H1 (cell line): ENCODE measurements at regions not wholly inside any gene's neighbourhood (a gene's known extent, or its start where the extent isn't known, plus 50 kb on each side); places are given as distances from the start of the nearest gene placed in this dataset.

Experiments
- BACH1 ChIP-seq: IDR thresholded peaks from 2 replicates; pipeline ENCODE4 v1.6.1; 2012; ENCODE audit warnings: low read length, improper control_type of control experiment
- CREB1 ChIP-seq: IDR thresholded peaks from 2 replicates; pipeline ENCODE4 v1.6.1; 2012; ENCODE audit warnings: inconsistent platforms
- CTCF ChIP-seq, 3 experiments: IDR thresholded peaks; 1 replicate in 2 of 3; 2 replicates in 1 of 3; pipeline versions ENCODE4 v1.5.1 to v1.6.1; 2011; ENCODE audit warnings: low read length in 3 of 3, mild to moderate bottlenecking in 3 of 3, inconsistent platforms in 2 of 3, low read depth in 1 of 3, moderate library complexity in 1 of 3; ENCODE audit not compliant: insufficient read depth in 1 of 3; ENCODE audit errors: control extremely low read depth in 1 of 3
- FOSL1 ChIP-seq: IDR thresholded peaks from 2 replicates; pipeline ENCODE4 v1.6.1; 2011; ENCODE audit warnings: mild to moderate bottlenecking, low read depth, low read length, moderate library complexity; ENCODE audit not compliant: insufficient read depth
- JUND ChIP-seq: IDR thresholded peaks from 2 replicates; pipeline ENCODE4 v1.6.1; 2011; ENCODE audit warnings: mild to moderate bottlenecking, improper control_type of control experiment, low read length
- MAX ChIP-seq: IDR thresholded peaks from 2 replicates; pipeline ENCODE4 v1.6.1; 2012; ENCODE audit warnings: inconsistent platforms
- POU5F1 ChIP-seq: IDR thresholded peaks from 2 replicates; pipeline ENCODE4 v1.6.1; 2011; ENCODE audit warnings: low read depth, mild to moderate bottlenecking, low read length, moderate library complexity
- SP1 ChIP-seq: IDR thresholded peaks from 2 replicates; pipeline ENCODE4 v1.6.1; 2011; ENCODE audit warnings: low read depth, low read length
- SP2 ChIP-seq: IDR thresholded peaks from 2 replicates; pipeline ENCODE4 v1.6.1; 2012; ENCODE audit warnings: mild to moderate bottlenecking, low read length, inconsistent platforms
- TBP ChIP-seq: IDR thresholded peaks from 2 replicates; pipeline ENCODE4 v1.6.1; 2011; ENCODE audit warnings: low read depth, low read length, improper control_type of control experiment
- YY1 ChIP-seq: IDR thresholded peaks from 2 replicates; pipeline ENCODE4 v1.6.1; 2011; ENCODE audit warnings: low read depth, mild to moderate bottlenecking, low read length

GRCh38 chr6:51536728-51537127, 550.7 kb downstream of the PKHD1 start:
- TF ChIP-seq CTCF (IDR thresholded peaks at IDR 0.05; ENCODE audit: control extremely low read depth in 1 of 3, insufficient read depth in 1 of 3, low read depth in 1 of 3, low read length in 3 of 3) (no peak), FOSL1 (no peak), BACH1 (no peak), SP2 (no peak), JUND (no peak), CREB1 (no peak), TBP (no peak), YY1 (no peak), POU5F1 (no peak), SP1 (no peak), MAX (no peak)
